VCaP (cell line): ENCODE measurements at regions not wholly inside any gene's neighbourhood (a gene's known extent, or its start where the extent isn't known, plus 50 kb on each side); places are given as distances from the start of the nearest gene placed in this dataset.
"Not testable (repeated sequence)": the region's sequence is repeated elsewhere in the genome, so short reads cannot be mapped to it uniquely, and the experiment has no call there.

Experiments
- H3K27ac ChIP-seq: fragments of 450-650 bp; 2 replicates; pipeline ENCODE4 v1.5.1; 2017
- CTCF ChIP-seq: fragments of 450-650 bp; conservative IDR thresholded peaks from 2 replicates; pipeline ENCODE4 v1.5.1; 2017; ENCODE audit warnings: mild to moderate bottlenecking, moderate library complexity

GRCh38 chr4:31755751-31756150, 1035.6 kb downstream of the PCDH7 start:
- no peak for TF ChIP-seq CTCF
- H3K27ac ChIP-seq, result no peak overlapping the region

GRCh38 chr4:31768756-31769155, 1048.6 kb downstream of the PCDH7 start:
- no peak for TF ChIP-seq CTCF
- no peak overlapping the region for H3K27ac ChIP-seq

DNA sequence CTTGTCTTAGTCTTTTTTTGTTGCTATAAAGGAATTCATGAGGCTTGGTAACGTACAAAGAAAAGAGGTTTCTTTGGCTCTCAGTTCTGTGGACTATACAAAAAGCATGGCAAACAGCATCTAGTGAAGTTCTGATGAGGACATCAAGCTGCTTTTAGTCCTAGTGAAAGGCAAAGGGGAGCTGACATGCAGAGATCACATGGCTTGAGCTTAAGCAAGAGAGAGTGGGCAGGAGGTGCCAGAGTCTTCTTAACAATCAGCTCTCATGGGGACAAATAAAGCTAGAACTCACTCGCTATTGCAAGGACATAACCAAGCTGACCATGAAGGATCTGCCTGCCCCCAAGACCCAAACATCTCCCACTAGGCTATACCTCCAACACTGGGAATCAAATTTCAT, 1063.1 kb downstream of the PCDH7 start:
- H3K27ac ChIP-seq, result no peak overlapping the region
- TF ChIP-seq CTCF, result no peak

GRCh38 chr4:31784558-31784957, 1064.4 kb downstream of the PCDH7 start:
- no peak overlapping the region for H3K27ac ChIP-seq
- TF ChIP-seq CTCF, result no peak

- H3K27ac ChIP-seq, result no peak overlapping the region
- no peak for TF ChIP-seq CTCF
Measured at GRCh38 chr4:31787701-31788100, 1067.5 kb downstream of the PCDH7 start.

- TF ChIP-seq CTCF, result no peak
- H3K27ac ChIP-seq, result no peak overlapping the region
Measured at GRCh38 chr4:31788676-31789075, 1068.5 kb downstream of the PCDH7 start.

- no peak overlapping the region for H3K27ac ChIP-seq
- no peak for TF ChIP-seq CTCF
Measured at GRCh38 chr4:31791666-31792065, 1071.5 kb downstream of the PCDH7 start.

DNA sequence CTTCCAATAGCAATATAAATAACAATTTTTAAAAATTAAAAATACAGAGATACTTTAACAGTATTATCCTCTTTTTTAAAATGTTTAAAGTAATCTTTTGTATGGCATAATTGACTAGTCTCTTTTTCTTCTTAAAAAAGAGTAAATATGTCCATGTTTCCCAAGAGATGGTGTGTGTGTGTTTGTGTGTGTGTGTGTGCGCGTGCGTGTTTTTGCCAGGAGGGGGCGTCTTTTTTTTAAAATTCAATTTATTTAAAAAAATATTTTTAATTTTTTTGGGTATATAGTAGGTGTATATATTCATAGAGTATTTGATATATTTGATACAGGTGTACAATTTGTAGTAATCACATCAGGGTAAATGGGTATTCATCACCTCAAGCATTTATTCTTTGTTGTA, 1073.7 kb downstream of the PCDH7 start:
- TF ChIP-seq CTCF, result peak; percentile 27; the same call in 1 of the 2 replicates
- no peak overlapping the region for H3K27ac ChIP-seq

GRCh38 chr4:31797052-31797451, 1076.9 kb downstream of the PCDH7 start:
- not testable (repeated sequence) for H3K27ac ChIP-seq
